ENCODE measurements at regions not wholly inside any gene's neighbourhood (a gene's known extent, or its start where the extent isn't known, plus 50 kb on each side); places are given as distances from the start of the nearest gene placed in this dataset.

DNA sequence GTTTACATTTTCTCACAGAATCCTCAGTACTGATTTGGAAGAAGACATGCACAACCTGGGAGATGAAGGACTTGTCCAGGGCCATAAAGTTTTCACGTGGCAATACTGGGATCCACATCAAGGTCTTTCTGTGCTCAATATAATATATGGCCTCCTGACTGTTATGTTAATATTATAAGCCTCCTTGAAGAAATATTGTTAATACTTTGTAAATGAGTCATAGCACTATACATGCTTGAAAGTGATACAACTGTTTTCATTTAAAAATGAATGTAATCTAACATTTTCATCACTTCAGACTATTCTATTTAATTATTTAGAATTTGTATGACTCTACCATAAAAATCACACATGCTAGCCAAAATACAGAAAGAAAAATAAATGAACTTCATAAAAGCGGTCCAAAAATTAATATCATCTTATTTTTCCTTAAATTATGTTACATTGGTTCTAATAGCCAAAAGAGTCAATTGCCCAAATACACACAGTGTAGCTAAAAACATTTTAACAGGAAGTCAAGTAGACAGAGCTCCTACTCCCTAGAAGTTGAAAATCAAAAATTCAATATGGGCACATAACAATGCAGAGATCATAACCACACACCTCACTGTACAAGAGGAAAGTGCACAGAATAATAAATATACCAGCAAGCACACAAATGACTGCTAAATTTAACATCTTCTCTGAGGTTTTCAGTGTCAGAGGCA is 188.0 kb upstream of the HDDC2 start:
- Histone ChIP-seq H3K9me3 (ENCODE audit: control insufficient read depth in 4 of 4, insufficient read depth in 3 of 4, low read length in 3 of 4) (no peaks in the 10 kb centered on the region), H3K27me3 (ENCODE audit: control insufficient read depth in 3 of 3, insufficient read depth in 3 of 3, low read length in 2 of 3) (no peaks in the 10 kb centered on the region), H3K27ac (ENCODE audit: low read depth in 1 of 2, low read length in 1 of 2) (no peak overlapping the region), H3K4me1 (ENCODE audit: control insufficient read depth in 5 of 5, insufficient read depth in 5 of 5, low read length in 5 of 5) (no peaks in the 10 kb centered on the region), H3K36me3 (ENCODE audit: control insufficient read depth in 4 of 4, insufficient read depth in 4 of 4, low read length in 4 of 4) (no peaks in the 10 kb centered on the region), H3K9ac (ENCODE audit: insufficient read depth in 1 of 2, low read length in 2 of 2) (no peak overlapping the region), H3K4me3 (no peak overlapping the region)
- TF ChIP-seq, protein P1, sequence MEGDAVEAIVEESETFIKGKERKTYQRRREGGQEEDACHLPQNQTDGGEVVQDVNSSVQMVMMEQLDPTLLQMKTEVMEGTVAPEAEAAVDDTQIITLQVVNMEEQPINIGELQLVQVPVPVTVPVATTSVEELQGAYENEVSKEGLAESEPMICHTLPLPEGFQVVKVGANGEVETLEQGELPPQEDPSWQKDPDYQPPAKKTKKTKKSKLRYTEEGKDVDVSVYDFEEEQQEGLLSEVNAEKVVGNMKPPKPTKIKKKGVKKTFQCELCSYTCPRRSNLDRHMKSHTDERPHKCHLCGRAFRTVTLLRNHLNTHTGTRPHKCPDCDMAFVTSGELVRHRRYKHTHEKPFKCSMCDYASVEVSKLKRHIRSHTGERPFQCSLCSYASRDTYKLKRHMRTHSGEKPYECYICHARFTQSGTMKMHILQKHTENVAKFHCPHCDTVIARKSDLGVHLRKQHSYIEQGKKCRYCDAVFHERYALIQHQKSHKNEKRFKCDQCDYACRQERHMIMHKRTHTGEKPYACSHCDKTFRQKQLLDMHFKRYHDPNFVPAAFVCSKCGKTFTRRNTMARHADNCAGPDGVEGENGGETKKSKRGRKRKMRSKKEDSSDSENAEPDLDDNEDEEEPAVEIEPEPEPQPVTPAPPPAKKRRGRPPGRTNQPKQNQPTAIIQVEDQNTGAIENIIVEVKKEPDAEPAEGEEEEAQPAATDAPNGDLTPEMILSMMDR (IDR thresholded peaks at IDR 0.05; ENCODE audit: control extremely low read depth, extremely low read depth), result no peak
- 63 to 80% methylated on average over 2 of the region's 2 CpGs for WGBS, 2 donors
- no peak for DNase-seq
- no peak for ATAC-seq (ENCODE audit: insufficient read depth, low FRiP score)

DNA sequence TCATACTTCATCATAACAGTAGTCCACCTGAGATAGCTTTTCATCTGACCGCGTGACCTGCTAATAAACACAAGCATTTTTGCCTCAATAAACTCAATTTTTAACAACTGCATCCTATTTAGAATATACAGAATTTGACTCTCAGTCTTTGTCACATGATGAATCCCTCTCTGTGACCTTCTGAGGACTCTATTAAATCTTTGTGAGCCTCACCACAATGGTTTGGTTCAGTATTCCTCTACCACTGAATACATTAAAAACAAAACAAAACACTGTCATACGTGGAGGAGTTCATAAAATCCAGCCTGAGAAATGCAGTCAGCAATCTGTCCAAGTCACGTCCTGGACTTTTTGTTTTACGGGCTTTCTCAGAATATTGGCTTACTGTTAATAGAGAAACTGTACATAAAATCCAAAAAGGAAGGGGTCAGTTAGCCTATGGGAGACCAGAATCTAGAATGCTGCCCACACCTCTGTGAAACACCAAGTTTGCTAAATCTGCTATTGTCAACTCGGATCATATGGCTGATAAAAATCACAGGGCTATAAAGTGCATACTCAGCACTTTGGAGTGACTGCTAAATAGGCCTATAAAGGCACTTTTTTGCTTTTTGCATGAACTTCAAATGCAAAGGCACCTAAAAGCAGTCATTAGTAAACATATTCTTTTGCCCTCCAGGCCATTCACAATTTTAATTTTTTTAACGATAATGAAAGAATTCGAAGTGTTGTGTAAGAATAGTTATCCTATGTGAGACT is 190.3 kb upstream of the HDDC2 start:
- no peaks in the 10 kb centered on the region for H3K27me3 ChIP-seq (ENCODE audit: control insufficient read depth in 3 of 3, insufficient read depth in 3 of 3, low read length in 2 of 3)
- H3K4me3 ChIP-seq, result no peak overlapping the region
- WGBS, 2 donors, result 88 to 91% methylated on average over 8 of the region's 8 CpGs

DNA sequence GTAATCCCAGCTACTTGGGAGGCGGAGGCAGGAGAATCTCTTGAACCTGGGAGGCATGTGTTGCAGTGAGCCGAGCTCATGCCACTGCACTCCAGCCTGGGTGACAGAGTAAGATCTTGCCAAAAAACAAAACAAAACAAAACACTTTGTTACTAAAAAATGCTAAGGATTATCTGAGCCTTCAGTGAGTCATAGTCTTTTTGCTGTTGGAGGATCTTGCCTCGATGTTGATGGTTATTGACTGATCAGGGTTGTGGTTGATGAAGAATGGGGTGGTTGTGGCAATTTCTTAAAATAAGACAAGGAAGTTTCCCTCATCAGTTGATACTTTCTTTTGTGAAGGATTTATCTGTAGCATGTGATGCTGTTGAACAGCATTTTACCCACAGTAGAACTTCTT is 196.8 kb upstream of the HDDC2 start:
- Histone ChIP-seq H3K36me3 (ENCODE audit: control insufficient read depth in 4 of 4, insufficient read depth in 4 of 4, low read length in 4 of 4) (no peaks in the 10 kb centered on the region), H3K4me3 (no peak overlapping the region), H3K4me1 (ENCODE audit: control insufficient read depth in 5 of 5, insufficient read depth in 5 of 5, low read length in 5 of 5) (no peaks in the 10 kb centered on the region), H3K9me3 (ENCODE audit: control insufficient read depth in 4 of 4, insufficient read depth in 3 of 4, low read length in 3 of 4) (no peaks in the 10 kb centered on the region), H3K9ac (ENCODE audit: insufficient read depth in 1 of 2, low read length in 2 of 2) (no peak overlapping the region), H3K27me3 (ENCODE audit: control insufficient read depth in 3 of 3, insufficient read depth in 3 of 3, low read length in 2 of 3) (no peaks in the 10 kb centered on the region), H3K27ac (ENCODE audit: low read depth in 1 of 2, low read length in 1 of 2) (no peak overlapping the region)
- WGBS, 2 donors, result 92 to 97% methylated on average over 3 of the region's 3 CpGs
- no peak for ATAC-seq (ENCODE audit: insufficient read depth, low FRiP score)
- TF ChIP-seq, protein P1 (IDR thresholded peaks at IDR 0.05; ENCODE audit: control extremely low read depth, extremely low read depth), result no peak
- no peak for DNase-seq

More for the DNA sequence above, 190.3 kb upstream of the HDDC2 start:
- H3K9ac ChIP-seq (ENCODE audit: insufficient read depth in 1 of 2, low read length in 2 of 2), result no peak overlapping the region
- H3K36me3 ChIP-seq (ENCODE audit: control insufficient read depth in 4 of 4, insufficient read depth in 4 of 4, low read length in 4 of 4), result no peaks in the 10 kb centered on the region
- no peaks in the 10 kb centered on the region for H3K9me3 ChIP-seq (ENCODE audit: control insufficient read depth in 4 of 4, insufficient read depth in 3 of 4, low read length in 3 of 4)
- ATAC-seq (ENCODE audit: insufficient read depth, low FRiP score), result no peak
- TF ChIP-seq, protein P1 (IDR thresholded peaks at IDR 0.05; ENCODE audit: control extremely low read depth, extremely low read depth), result no peak
- H3K27ac ChIP-seq (ENCODE audit: low read depth in 1 of 2, low read length in 1 of 2), result no peak overlapping the region
- DNase-seq, result no peak
- no peaks in the 10 kb centered on the region for H3K4me1 ChIP-seq (ENCODE audit: control insufficient read depth in 5 of 5, insufficient read depth in 5 of 5, low read length in 5 of 5)
